ENCODE measurements at regions not wholly inside any gene's neighbourhood (a gene's known extent, or its start where the extent isn't known, plus 50 kb on each side); places are given as distances from the start of the nearest gene placed in this dataset.

- TF ChIP-seq CTCF (IDR thresholded peaks at IDR 0.05; ENCODE audit: poor library complexity) (no peak), EZH2phosphoT487 (IDR thresholded peaks at IDR 0.05; ENCODE audit: low read depth, severe bottlenecking, unreplicated experiment) (no peak), EZH2 (IDR thresholded peaks at IDR 0.05; ENCODE audit: borderline replicate concordance) (no peak)
Measured at GRCh38 chr17:31627960-31628359, 231.1 kb downstream of the COPRS start.

Measured in hepatocyte (in vitro differentiated cells).